RWPE2 (cell line): ENCODE measurements at regions not wholly inside any gene's neighbourhood (a gene's known extent, or its start where the extent isn't known, plus 50 kb on each side); places are given as distances from the start of the nearest gene placed in this dataset.

ENCODE experiments used
- ATAC-seq: fragments of 200-7000 bp; cut with Tn5 transposase; 3 replicates; pipeline ENCODE4 v1.9.1; 2021; ENCODE audit warnings: low read depth
- DNase-seq: peaks from one replicate; pipeline ENCODE4 v3.0.0-alpha.2; 2020; ENCODE audit warnings: low spot score
- H3K27ac ChIP-seq: fragments of 450-650 bp; 2 replicates; pipeline ENCODE4 v1.5.1; 2017; ENCODE audit warnings: mild to moderate bottlenecking; ENCODE audit not compliant: poor library complexity, severe bottlenecking
- H3K27me3 ChIP-seq: fragments of 250-450 bp; sonication (Bioruptor Pico); 2 replicates; pipeline ENCODE4 v1.5.1; 2021; ENCODE audit warnings: mild to moderate bottlenecking, moderate library complexity; ENCODE audit not compliant: insufficient read depth, poor library complexity, severe bottlenecking
- H3K36me3 ChIP-seq: fragments of 250-450 bp; sonication (Bioruptor Pico); 2 replicates; pipeline ENCODE4 v1.5.1; 2020; ENCODE audit warnings: low read depth, mild to moderate bottlenecking, moderate library complexity
- H3K4me1 ChIP-seq: fragments of 250-450 bp; sonication (Bioruptor Pico); 2 replicates; pipeline ENCODE4 v1.5.1; 2021; ENCODE audit warnings: mild to moderate bottlenecking, moderate library complexity; ENCODE audit not compliant: insufficient read depth, poor library complexity, severe bottlenecking
- H3K4me3 ChIP-seq: fragments of 250-450 bp; sonication (Bioruptor Pico); 2 replicates; pipeline ENCODE4 v1.5.1; 2021; ENCODE audit warnings: mild to moderate bottlenecking, moderate library complexity; ENCODE audit not compliant: severe bottlenecking
- H3K9me3 ChIP-seq: fragments of 250-450 bp; sonication (Bioruptor Pico); 2 replicates; pipeline ENCODE4 v1.5.1; 2021; ENCODE audit warnings: mild to moderate bottlenecking, moderate library complexity; ENCODE audit not compliant: severe bottlenecking
- TF ChIP-seq, protein P1 (sequence below): fragments of 450-650 bp; IDR thresholded peaks from one replicate; pipeline ENCODE4 v1.5.1; 2017; ENCODE audit warnings: mild to moderate bottlenecking, moderate library complexity; ENCODE audit not compliant: poor library complexity, severe bottlenecking

DNA sequence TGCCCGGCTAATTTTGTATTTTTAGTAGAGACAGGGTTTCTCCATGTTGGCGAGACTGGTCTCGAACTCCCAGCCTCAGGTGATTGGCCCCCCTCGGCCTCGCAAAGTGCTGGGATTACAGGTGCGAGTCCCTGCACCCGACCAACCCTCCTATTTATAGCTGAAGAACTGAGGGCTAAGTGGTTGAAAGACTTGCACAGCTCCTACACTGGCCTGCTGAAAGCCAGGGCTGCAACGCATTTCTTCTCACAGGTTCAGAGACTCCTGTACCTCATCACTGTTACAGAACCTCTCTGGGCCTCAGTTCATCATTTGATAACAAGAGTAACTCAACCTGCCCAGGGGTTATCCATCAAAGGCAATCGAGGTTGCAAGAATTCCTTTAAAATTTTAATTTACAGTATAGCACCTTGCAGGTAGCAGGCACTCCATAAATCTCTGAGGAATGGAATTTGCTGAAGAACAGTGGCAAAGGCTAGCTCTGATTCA lies 626.5 kb upstream of the TBL1XR1 start:
- peak; percentile 81 for ATAC-seq
- Histone ChIP-seq H3K36me3 (no peaks in the 10 kb centered on the region), H3K9me3 (no peaks in the 10 kb centered on the region), H3K4me3 (no peak overlapping the region), H3K27me3 (no peaks in the 10 kb centered on the region), H3K27ac (no peak overlapping the region), H3K4me1 (peaks cover 26% of the 10 kb centered on the region)
- TF ChIP-seq, protein P1, sequence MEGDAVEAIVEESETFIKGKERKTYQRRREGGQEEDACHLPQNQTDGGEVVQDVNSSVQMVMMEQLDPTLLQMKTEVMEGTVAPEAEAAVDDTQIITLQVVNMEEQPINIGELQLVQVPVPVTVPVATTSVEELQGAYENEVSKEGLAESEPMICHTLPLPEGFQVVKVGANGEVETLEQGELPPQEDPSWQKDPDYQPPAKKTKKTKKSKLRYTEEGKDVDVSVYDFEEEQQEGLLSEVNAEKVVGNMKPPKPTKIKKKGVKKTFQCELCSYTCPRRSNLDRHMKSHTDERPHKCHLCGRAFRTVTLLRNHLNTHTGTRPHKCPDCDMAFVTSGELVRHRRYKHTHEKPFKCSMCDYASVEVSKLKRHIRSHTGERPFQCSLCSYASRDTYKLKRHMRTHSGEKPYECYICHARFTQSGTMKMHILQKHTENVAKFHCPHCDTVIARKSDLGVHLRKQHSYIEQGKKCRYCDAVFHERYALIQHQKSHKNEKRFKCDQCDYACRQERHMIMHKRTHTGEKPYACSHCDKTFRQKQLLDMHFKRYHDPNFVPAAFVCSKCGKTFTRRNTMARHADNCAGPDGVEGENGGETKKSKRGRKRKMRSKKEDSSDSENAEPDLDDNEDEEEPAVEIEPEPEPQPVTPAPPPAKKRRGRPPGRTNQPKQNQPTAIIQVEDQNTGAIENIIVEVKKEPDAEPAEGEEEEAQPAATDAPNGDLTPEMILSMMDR, result no peak
- DNase-seq, result no peak

- TF ChIP-seq, protein P1, result no peak
- DNase-seq (no peak), ATAC-seq (peak; percentile 30)
- H3K27ac ChIP-seq, result no peak overlapping the region
- peaks cover 26% of the 10 kb centered on the region for H3K4me1 ChIP-seq
- no peaks in the 10 kb centered on the region for H3K36me3 ChIP-seq
- no peaks in the 10 kb centered on the region for H3K27me3 ChIP-seq
- no peak overlapping the region for H3K4me3 ChIP-seq
- H3K9me3 ChIP-seq, result no peaks in the 10 kb centered on the region
Measured at GRCh38 chr3:177824190-177824786, 627.0 kb upstream of the TBL1XR1 start.

DNA sequence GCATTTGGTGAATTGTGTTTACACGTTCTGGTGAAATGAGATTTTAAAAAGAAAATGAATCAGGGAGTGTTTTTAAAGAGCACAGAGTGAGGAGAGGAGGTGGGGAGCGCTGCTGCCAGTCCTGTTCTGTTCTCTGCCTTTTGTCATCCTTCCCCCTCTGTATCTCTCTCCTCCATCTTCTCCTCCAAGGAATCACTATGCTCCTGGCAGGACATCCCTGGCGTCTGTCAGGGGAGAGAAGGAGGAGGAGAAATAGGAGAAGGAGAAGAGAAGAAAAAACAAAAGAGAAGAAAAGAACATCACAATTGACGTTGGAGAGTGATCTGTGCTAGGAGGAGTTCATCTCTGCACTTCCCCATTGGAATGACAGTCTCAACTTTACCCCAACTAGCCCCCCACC lies 627.6 kb upstream of the TBL1XR1 start:
- ATAC-seq, result no peak

GRCh38 chr3:177826253-177826652 lies 629.0 kb upstream of the TBL1XR1 start:
- no peak overlapping the region for H3K27ac ChIP-seq
- ATAC-seq (no peak), DNase-seq (no peak)
- no peak overlapping the region for H3K4me3 ChIP-seq
- TF ChIP-seq, protein P1, result no peak
- no peaks in the 10 kb centered on the region for H3K27me3 ChIP-seq
- no peaks in the 10 kb centered on the region for H3K9me3 ChIP-seq
- H3K4me1 ChIP-seq, result peaks cover 41% of the 10 kb centered on the region
- H3K36me3 ChIP-seq, result no peaks in the 10 kb centered on the region

More for the DNA sequence above, 627.6 kb upstream of the TBL1XR1 start:
- no peak for DNase-seq
- peaks cover 29% of the 10 kb centered on the region for H3K4me1 ChIP-seq
- no peak overlapping the region for H3K27ac ChIP-seq
- no peaks in the 10 kb centered on the region for H3K36me3 ChIP-seq
- H3K9me3 ChIP-seq, result no peaks in the 10 kb centered on the region
- TF ChIP-seq, protein P1, result no peak
- H3K27me3 ChIP-seq, result no peaks in the 10 kb centered on the region
- H3K4me3 ChIP-seq, result no peak overlapping the region

DNA sequence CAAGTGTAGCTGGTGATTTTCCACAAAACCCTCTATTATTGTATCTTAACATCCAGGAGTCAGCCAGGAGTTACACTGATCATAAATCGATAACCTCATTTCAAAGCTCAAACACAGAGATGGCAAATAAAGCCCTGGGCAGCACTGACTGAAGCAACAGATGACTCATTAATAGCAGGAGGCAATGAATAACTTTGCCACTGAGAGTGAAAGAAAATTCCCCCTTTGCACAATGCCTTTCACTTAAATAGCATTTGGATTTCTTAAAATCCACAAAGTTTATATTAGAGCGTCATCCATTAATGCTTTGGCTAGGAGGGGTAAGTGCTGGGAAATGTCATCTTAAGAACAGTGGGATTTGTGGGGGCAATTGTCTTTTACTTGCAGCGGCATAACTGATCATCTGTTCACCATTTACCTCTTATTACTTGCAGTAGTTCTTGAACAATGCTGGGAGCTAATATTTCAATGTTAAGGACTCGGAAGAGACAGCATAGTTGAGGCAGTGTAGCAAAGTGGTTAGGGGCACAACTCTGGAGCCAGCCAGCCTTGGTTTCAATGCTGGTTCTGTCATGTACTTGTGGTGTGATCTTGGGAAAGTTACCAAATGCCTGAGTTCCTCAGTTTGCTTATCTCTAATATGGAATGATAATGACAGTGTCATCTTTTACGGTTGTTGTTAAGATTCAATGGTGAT lies 630.4 kb upstream of the TBL1XR1 start:
- Histone ChIP-seq H3K4me1 (peaks cover 41% of the 10 kb centered on the region), H3K36me3 (no peaks in the 10 kb centered on the region), H3K27ac (peak overlapping the region; percentile 30), H3K27me3 (no peaks in the 10 kb centered on the region), H3K9me3 (no peaks in the 10 kb centered on the region), H3K4me3 (no peak overlapping the region)
- no peak for DNase-seq
- TF ChIP-seq, protein P1, result no peak
- peak; percentile 73 for ATAC-seq
